HepG2 (cell line): ENCODE measurements at regions not wholly inside any gene's neighbourhood (a gene's known extent, or its start where the extent isn't known, plus 50 kb on each side); places are given as distances from the start of the nearest gene placed in this dataset.

Experiments used
- ATAC-seq: fragments of 200-7000 bp; cut with Tn5 transposase; 3 replicates; pipeline ENCODE4 v1.9.1; 2020; ENCODE audit warnings: mild to moderate bottlenecking, moderate library complexity
- BruUV-seq: library from RNA; stranded (reverse); fragments of 400-500 nt; replicated peaks from 2 replicates; lab custom pipeline; 2021; lab: Mats Ljungman, UMichigan
- CTCF ChIA-PET: fragments of 300-600 bp; formaldehyde crosslinking; extraction: SDS; loops from one replicate; lab custom pipeline; 2021; ENCODE audit warnings: low total read pairs, inconsistent platforms, low intra/inter-chr PET ratio; lab: Yijun Ruan, JAX
- POLR2A ChIA-PET: fragments of 350-600 bp; sonication (Branson Sonifier 250); formaldehyde crosslinking; loops from one replicate; lab custom pipeline; 2020; ENCODE audit warnings: antibody characterized with exemption, inconsistent platforms; lab: Yijun Ruan, JAX
- DNase-seq: peaks from one replicate; pipeline ENCODE4 v3.0.0-alpha.2; 2015; ENCODE audit warnings: low spot score
- FAIRE-seq: peaks from 3 replicates; lab custom pipeline; 2011; peaks lifted over from hg19 to GRCh38; lab: Jason Lieb, UNC
- H2AFZ ChIP-seq: one replicate; pipeline ENCODE4 v1.6.1; 2011; ENCODE audit warnings: low read length, inconsistent platforms
- H3K27ac ChIP-seq: fragments of 300-600 bp; 3 replicates; pipeline ENCODE4 v1.8.0; 2011; ENCODE audit warnings: mixed run types, mild to moderate bottlenecking, mixed read lengths, low read length, inconsistent platforms; ENCODE audit not compliant: insufficient read depth; ENCODE audit errors: extremely low read length
- H3K27me3 ChIP-seq, 2 experiments: fragments of 200-600 bp in 1 of 2; 2 replicates in 1 of 2; 3 replicates in 1 of 2; pipeline versions ENCODE4 v1.6.0 to v1.8.0; 2011; ENCODE audit warnings: low read length in 2 of 2, mild to moderate bottlenecking in 2 of 2, moderate library complexity in 2 of 2, inconsistent platforms in 1 of 2; ENCODE audit not compliant: insufficient read depth in 2 of 2, control insufficient read depth in 1 of 2
- H3K36me3 ChIP-seq, 2 experiments: fragments of 200-600 bp in 1 of 2; replicated peaks in 1 of 2; 2 replicates in 1 of 2; 3 replicates in 1 of 2; pipeline versions ENCODE4 v1.5.1 to v1.8.0; 2011; ENCODE audit warnings: low read length in 2 of 2, inconsistent platforms in 1 of 2; ENCODE audit not compliant: insufficient read depth in 2 of 2, control insufficient read depth in 1 of 2
- H3K4me1 ChIP-seq: 2 replicates; pipeline ENCODE4 v1.5.1; 2012; ENCODE audit warnings: low read length, inconsistent platforms; ENCODE audit not compliant: insufficient read depth
- H3K4me2 ChIP-seq: 2 replicates; pipeline ENCODE4 v1.6.0; 2011; ENCODE audit warnings: low read depth, low read length, inconsistent platforms
- H3K4me3 ChIP-seq, 3 experiments: fragments of 200-600 bp in 1 of 3; sonication (generic), shearing (Covaris generic) in 1 of 3; replicated peaks in 1 of 3; 2 replicates each; pipeline ENCODE4 v1.5.1; 2011 to 2016; ENCODE audit warnings: low read length in 3 of 3, inconsistent platforms in 2 of 3, low read depth in 2 of 3, mild to moderate bottlenecking in 2 of 3, control low read depth in 1 of 3, mixed read lengths in 1 of 3; ENCODE audit not compliant: insufficient read depth in 1 of 3
- H3K79me2 ChIP-seq: one replicate; pipeline ENCODE4 v1.6.1; 2011; ENCODE audit warnings: low read length, inconsistent platforms; ENCODE audit not compliant: insufficient read depth
- H3K9ac ChIP-seq: 2 replicates; pipeline ENCODE4 v1.6.0; 2011; ENCODE audit warnings: mild to moderate bottlenecking, low read depth, low read length, inconsistent platforms; ENCODE audit not compliant: insufficient read depth
- H3K9me3 ChIP-seq: 2 replicates; pipeline ENCODE4 v1.5.1; 2012; ENCODE audit warnings: mild to moderate bottlenecking, low read length
- H4K20me1 ChIP-seq: 2 replicates; pipeline ENCODE4 v1.6.0; 2011; ENCODE audit warnings: inconsistent platforms, mild to moderate bottlenecking, low read length, moderate library complexity; ENCODE audit not compliant: insufficient read depth
- AGO2 ChIP-seq: fragments of 200-400 bp; formaldehyde crosslinking; optimal IDR thresholded peaks from 2 replicates; pipeline ENCODE3; 2017; ENCODE audit warnings: mild to moderate bottlenecking, low read depth, low read length, moderate library complexity
- BRD4 ChIP-seq: sonication (generic); formaldehyde crosslinking; IDR thresholded peaks from 2 replicates; pipeline ENCODE4 v1.4.0; 2020; ENCODE audit warnings: missing genetic modification reagents
- FOXA3 ChIP-seq: IDR thresholded peaks from 2 replicates; pipeline ENCODE4 v1.6.1; 2016; ENCODE audit warnings: missing genetic modification reagents, missing compliant biosample characterization
- GZF1 ChIP-seq: sonication (generic); formaldehyde crosslinking; IDR thresholded peaks from 2 replicates; pipeline ENCODE4 v1.5.1; 2020; ENCODE audit warnings: mild to moderate bottlenecking, missing genetic modification reagents
- HOXA7 ChIP-seq: sonication (generic); formaldehyde crosslinking; IDR thresholded peaks from 2 replicates; pipeline ENCODE4 v1.8.1; 2022; ENCODE audit warnings: mild to moderate bottlenecking, missing genetic modification reagents, moderate library complexity
- HOXA9 ChIP-seq: sonication (generic); formaldehyde crosslinking; IDR thresholded peaks from 2 replicates; pipeline ENCODE4 v1.8.1; 2022; ENCODE audit warnings: missing genetic modification reagents, mild to moderate bottlenecking, moderate library complexity, borderline replicate concordance
- RARG ChIP-seq: sonication (generic); formaldehyde crosslinking; IDR thresholded peaks from 2 replicates; pipeline ENCODE4 v1.4.0; 2020; ENCODE audit warnings: low read depth, mild to moderate bottlenecking, missing genetic modification reagents
- SMAD3 ChIP-seq: sonication (generic); formaldehyde crosslinking; IDR thresholded peaks from 2 replicates; pipeline ENCODE4 v1.4.0; 2020; ENCODE audit warnings: missing genetic modification reagents
- SP2 ChIP-seq: sonication (generic); formaldehyde crosslinking; IDR thresholded peaks from 2 replicates; pipeline ENCODE4 v1.5.1; 2020; ENCODE audit warnings: mild to moderate bottlenecking, missing genetic modification reagents
- THYN1 ChIP-seq: sonication (generic); formaldehyde crosslinking; IDR thresholded peaks from 2 replicates; pipeline ENCODE4 v1.8.1; 2023; ENCODE audit warnings: low read depth, mild to moderate bottlenecking, moderate library complexity, missing genetic modification reagents, borderline replicate concordance
- TSC22D2 ChIP-seq: sonication (generic); formaldehyde crosslinking; IDR thresholded peaks from 2 replicates; pipeline ENCODE4 v1.5.1; 2020; ENCODE audit warnings: missing genetic modification reagents, mild to moderate bottlenecking, borderline replicate concordance
- ZFP1 ChIP-seq: IDR thresholded peaks from 2 replicates; pipeline ENCODE4 v1.6.1; 2016
- ZMYM2 ChIP-seq: sonication (generic); formaldehyde crosslinking; IDR thresholded peaks from 2 replicates; pipeline ENCODE4 v1.8.0; 2022; ENCODE audit warnings: mild to moderate bottlenecking, missing genetic modification reagents
- ZNF263 ChIP-seq: sonication (generic); formaldehyde crosslinking; IDR thresholded peaks from 2 replicates; pipeline ENCODE4 v1.4.0; 2020; ENCODE audit warnings: missing genetic modification reagents
- ZNF292 ChIP-seq: sonication (generic); formaldehyde crosslinking; IDR thresholded peaks from 2 replicates; pipeline ENCODE4 v1.8.1; 2022; ENCODE audit warnings: mild to moderate bottlenecking, low read depth, missing genetic modification reagents, borderline replicate concordance
- ZNF563 ChIP-seq: sonication (generic); formaldehyde crosslinking; IDR thresholded peaks from 2 replicates; pipeline ENCODE4 v1.8.0; 2022; ENCODE audit warnings: mild to moderate bottlenecking, moderate library complexity, missing genetic modification reagents
- ZNF792 ChIP-seq: IDR thresholded peaks from 2 replicates; pipeline ENCODE4 v1.6.1; 2016
- WGBS: methylation state at CpG from one replicate; pipeline ENCODE4 v1.1.6; 2017; ENCODE audit warnings: low lambda C conversion rate; 5-methylcytosine and 5-hydroxymethylcytosine counted together
- in situ Hi-C: cut with HindIII; loops from 2 replicates; pipeline ENCODE4 v1.10.0; 2017; ENCODE audit warnings: low pct_unique_long_range_greater_than_20kb; ENCODE audit not compliant: extremely low pct_ligation_motif_present
- intact Hi-C: fragments of 100-400 bp; cut with micrococcal nuclease; formaldehyde crosslinking; loops from one replicate; pipeline ENCODE4 v1.10.0; 2022; ENCODE audit not compliant: unreplicated experiment

DNA sequence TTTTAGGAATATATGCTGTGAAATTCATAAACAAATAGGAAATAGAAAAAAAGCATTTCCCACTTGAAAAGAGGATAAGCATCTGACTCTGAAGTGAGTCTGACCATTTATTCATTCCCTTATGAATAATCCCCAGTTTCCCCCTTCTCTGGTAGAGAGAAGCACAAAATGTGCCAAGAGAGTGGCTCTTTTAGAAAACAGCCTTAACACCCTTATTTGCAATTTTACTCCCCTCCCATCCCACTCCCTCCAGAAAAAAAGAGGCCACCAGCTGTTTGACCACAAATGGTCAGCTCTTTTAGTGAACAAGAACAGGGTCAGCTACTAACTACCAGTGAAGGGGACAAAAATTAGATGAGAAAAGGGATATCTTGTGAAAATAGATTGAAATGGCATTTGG is 184.5 kb upstream of the ADAMTS9 start:
- Histone ChIP-seq H4K20me1 (no peaks in the 10 kb centered on the region), H3K27ac (no peak overlapping the region), H3K9me3 (peaks cover 9% of the 10 kb centered on the region; the same call in 1 of the 2 replicates), H3K4me3 (no peak overlapping the region), H3K36me3 (no peaks in the 10 kb centered on the region), H3K4me1 (no peaks in the 10 kb centered on the region), H2AFZ (no peak overlapping the region), H3K4me2 (no peak overlapping the region), H3K79me2 (no peaks in the 10 kb centered on the region), H3K27me3 (no peaks in the 10 kb centered on the region; a peak in 1 of 5 replicates), H3K9ac (no peak overlapping the region)
- POLR2A ChIA-PET: no interaction called here
- DNase-seq (no peak), ATAC-seq (no peak), FAIRE-seq (no peak)
- BruUV-seq: no TSS peak
- no peak for TF ChIP-seq SP2 (CRISPR knock-in tag)
- no peak for TF ChIP-seq ZNF563 (CRISPR knock-in tag)
- TF ChIP-seq THYN1 (CRISPR knock-in tag): no peak
- TF ChIP-seq ZNF263 (CRISPR knock-in tag): no peak
- TF ChIP-seq TSC22D2: no peak
- TF ChIP-seq HOXA9: no peak
- no peak for TF ChIP-seq FOXA3 (CRISPR knock-in tag)
- TF ChIP-seq ZNF292: no peak
- TF ChIP-seq ZFP1: no peak
- no peak for TF ChIP-seq GZF1 (CRISPR knock-in tag)
- in situ Hi-C loops (no loop called here), intact Hi-C loops (no loop called here)
- CTCF ChIA-PET: no interaction called here

DNA sequence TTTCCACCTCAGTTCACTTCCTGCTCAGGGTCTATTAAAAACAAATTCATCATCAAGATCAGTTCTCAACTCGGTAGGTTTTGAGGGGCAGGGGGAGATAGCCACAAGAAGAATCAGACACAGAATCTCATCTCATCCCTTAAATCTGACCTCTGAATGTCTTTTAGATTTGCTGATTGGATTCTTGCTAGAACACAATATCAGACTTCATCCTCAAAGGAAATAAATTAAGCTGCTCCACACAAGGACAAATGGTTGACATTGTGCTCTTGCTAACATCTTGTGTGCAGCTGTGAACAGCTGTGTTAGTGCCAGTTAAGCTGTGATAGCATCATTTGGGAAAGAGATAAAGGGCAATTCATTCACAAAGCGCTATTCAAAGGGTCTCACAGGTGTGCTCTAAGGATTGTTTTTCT is 184.0 kb upstream of the ADAMTS9 start:
- H3K9ac ChIP-seq: no peak overlapping the region
- H3K4me3 ChIP-seq: no peak overlapping the region
- no TSS peak for BruUV-seq
- ChIA-PET CTCF (no interaction called here), POLR2A (no interaction called here)
- no peaks in the 10 kb centered on the region for H3K4me1 ChIP-seq
- no peak for DNase-seq
- H2AFZ ChIP-seq: no peak overlapping the region
- no peak overlapping the region for H3K4me2 ChIP-seq
- no peak for FAIRE-seq
- TF ChIP-seq ZNF792: no peak
- no peak for TF ChIP-seq AGO2
- no peak for TF ChIP-seq HOXA7 (CRISPR knock-in tag)
- no peak for TF ChIP-seq ZMYM2 (CRISPR knock-in tag)
- TF ChIP-seq RARG: no peak
- TF ChIP-seq SMAD3: no peak
- TF ChIP-seq BRD4 (CRISPR knock-in tag): no peak
- H3K36me3 ChIP-seq: no peaks in the 10 kb centered on the region
- H3K27me3 ChIP-seq: no peaks in the 10 kb centered on the region; a peak in 1 of 5 replicates
- H4K20me1 ChIP-seq: no peaks in the 10 kb centered on the region
- ATAC-seq: no peak
- no peaks in the 10 kb centered on the region for H3K79me2 ChIP-seq
- in situ Hi-C loops (no loop called here), intact Hi-C loops (no loop called here)
- H3K9me3 ChIP-seq: peaks cover 9% of the 10 kb centered on the region; the same call in 1 of the 2 replicates
- no peak overlapping the region for H3K27ac ChIP-seq
- WGBS: 35% methylated on average over 2 of the region's 2 CpGs
